HG03045 (cell line): ENCODE measurements at regions not wholly inside any gene's neighbourhood (a gene's known extent, or its start where the extent isn't known, plus 50 kb on each side); places are given as distances from the start of the nearest gene placed in this dataset.
"Not testable (repeated sequence)": the region's sequence is repeated elsewhere in the genome, so short reads cannot be mapped to it uniquely, and the experiment has no call there.

Source experiments
- ATAC-seq: cut with Tn5 transposase; IDR thresholded peaks from one replicate; pipeline ENCODE4 v1.9.1; 2021; ENCODE audit warnings: mild to moderate bottlenecking, moderate library complexity; ENCODE audit not compliant: unreplicated experiment

- ATAC-seq: no peak
These were observed 149.1 kb upstream of the CDIN1 start for GRCh38 chr15:36430280-36430679.

- ATAC-seq: no peak
These were observed 148.6 kb upstream of the CDIN1 start for GRCh38 chr15:36430726-36431265.

- no peak for ATAC-seq
These were observed 147.3 kb upstream of the CDIN1 start for GRCh38 chr15:36432161-36432560.

- ATAC-seq: no peak
These were observed 145.2 kb upstream of the CDIN1 start for GRCh38 chr15:36434177-36434576.

- ATAC-seq: no peak
These were observed 140.9 kb upstream of the CDIN1 start for GRCh38 chr15:36438499-36438898.

- ATAC-seq: no peak
These were observed 132.1 kb upstream of the CDIN1 start for GRCh38 chr15:36447373-36447772.

- ATAC-seq: no peak
These were observed 131.0 kb upstream of the CDIN1 start for GRCh38 chr15:36448418-36448817.

GRCh38 chr15:36449084-36449661, 130.3 kb upstream of the CDIN1 start:
- no peak for ATAC-seq

- ATAC-seq: no peak
These were observed 129.7 kb upstream of the CDIN1 start for GRCh38 chr15:36449662-36450145.

- ATAC-seq: not testable (repeated sequence)
These were observed 125.2 kb upstream of the CDIN1 start for GRCh38 chr15:36454244-36454643.

GRCh38 chr15:36458411-36458810, 121.0 kb upstream of the CDIN1 start:
- no peak for ATAC-seq

- ATAC-seq: no peak
These were observed 114.1 kb upstream of the CDIN1 start for GRCh38 chr15:36465304-36465703.

- ATAC-seq: no peak
These were observed 110.7 kb upstream of the CDIN1 start for GRCh38 chr15:36468746-36469145.

GRCh38 chr15:36469311-36469966, 110.0 kb upstream of the CDIN1 start:
- no peak for ATAC-seq

GRCh38 chr15:36472672-36473071, 106.8 kb upstream of the CDIN1 start:
- no peak for ATAC-seq

- no peak for ATAC-seq
These were observed 100.9 kb upstream of the CDIN1 start for GRCh38 chr15:36478561-36478960.

- ATAC-seq: no peak
These were observed 100.1 kb upstream of the CDIN1 start for GRCh38 chr15:36479200-36479896.

GRCh38 chr15:36481156-36481555, 98.3 kb upstream of the CDIN1 start:
- no peak for ATAC-seq

GRCh38 chr15:36483409-36483808, 96.0 kb upstream of the CDIN1 start:
- no peak for ATAC-seq

- ATAC-seq: no peak
These were observed 95.2 kb upstream of the CDIN1 start for GRCh38 chr15:36484038-36484778.

GRCh38 chr15:36491912-36492311, 87.5 kb upstream of the CDIN1 start:
- no peak for ATAC-seq
